Activated CD4-positive, alpha-beta T cell treated with anti-CD3 and anti-CD28 coated beads for 24 hours (primary cell): ENCODE measurements at regions not wholly inside any gene's neighbourhood (a gene's known extent, or its start where the extent isn't known, plus 50 kb on each side); places are given as distances from the start of the nearest gene placed in this dataset.
"Not testable (repeated sequence)": the region's sequence is repeated elsewhere in the genome, so short reads cannot be mapped to it uniquely, and the experiment has no call there.

Experiments used
- DNase-seq, 2 donors: peaks; one replicate each; pipeline ENCODE4 v3.0.0-alpha.2; 2020; ENCODE audit warnings: low read depth in 2 of 2

GRCh38 chr2:126050991-126051736 lies 604.8 kb upstream of the GYPC start:
- DNase-seq = no peak

- DNase-seq = not testable (repeated sequence)
Measured at GRCh38 chr2:126051737-126052240, 604.2 kb upstream of the GYPC start.

GRCh38 chr2:126059379-126059778 lies 596.6 kb upstream of the GYPC start:
- DNase-seq = no peak

GRCh38 chr2:126085011-126085795 lies 570.8 kb upstream of the GYPC start:
- no peak for DNase-seq

DNA sequence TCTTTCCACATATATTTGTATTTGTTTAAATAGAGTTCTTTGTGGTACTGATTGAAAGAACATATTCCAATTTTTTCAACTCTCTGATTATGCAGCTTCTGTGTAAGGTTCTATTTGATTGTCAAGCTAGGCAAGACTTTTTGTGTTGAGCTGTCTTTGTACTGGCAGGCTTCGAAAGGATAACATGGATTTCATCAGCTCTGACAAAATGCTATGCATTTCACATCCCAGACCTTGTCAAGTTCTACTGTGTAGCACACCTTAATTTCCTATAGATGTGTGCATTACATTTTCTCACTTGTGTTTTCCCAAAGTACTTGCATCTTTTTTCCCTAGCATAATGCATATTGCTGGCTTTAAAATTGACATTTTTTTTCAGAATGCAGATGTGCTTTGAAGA lies 555.0 kb upstream of the GYPC start:
- DNase-seq = no peak

DNA sequence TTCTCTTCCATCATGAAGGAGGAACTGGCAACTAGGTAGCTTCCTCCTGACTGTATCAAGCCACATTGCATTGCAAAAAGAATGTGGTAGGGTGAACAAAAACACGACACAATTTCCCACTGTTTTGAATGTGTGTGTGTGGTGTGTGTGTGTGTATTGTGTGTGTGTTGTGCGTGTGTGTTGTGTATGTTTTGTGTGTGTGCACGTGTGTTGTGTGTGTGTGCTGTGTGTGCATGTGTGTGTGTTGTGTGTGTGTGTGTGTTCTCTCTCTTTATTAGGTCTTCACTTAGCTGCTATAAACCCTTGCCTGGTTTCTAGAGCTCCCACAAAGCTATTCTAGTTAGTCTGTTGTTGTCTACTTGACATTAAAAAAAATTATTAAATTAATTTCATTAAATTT lies 550.0 kb upstream of the GYPC start:
- DNase-seq = no peak

- no peak for DNase-seq
Measured at GRCh38 chr2:126107883-126108282, 548.1 kb upstream of the GYPC start.

GRCh38 chr2:126115975-126116374 lies 540.0 kb upstream of the GYPC start:
- no peak for DNase-seq

DNA sequence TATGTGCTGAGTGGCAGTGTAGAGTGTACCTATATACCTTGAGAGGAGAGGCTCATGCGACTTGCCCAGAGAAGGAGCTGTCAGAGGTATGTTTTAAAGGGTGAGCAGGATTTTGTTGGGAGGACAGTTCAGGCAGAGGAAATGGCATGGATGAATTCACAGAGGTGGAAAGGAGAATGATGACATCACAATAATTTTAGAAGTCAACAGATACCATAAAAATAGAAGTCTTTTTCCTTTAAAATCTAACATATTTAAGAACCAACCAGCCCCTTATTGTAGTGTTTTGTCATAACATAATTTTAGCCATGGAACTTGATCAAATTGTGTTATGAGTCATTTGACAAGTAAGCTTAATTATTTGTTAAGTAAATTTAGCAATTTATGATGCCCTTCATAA lies 538.1 kb upstream of the GYPC start:
- DNase-seq = no peak

GRCh38 chr2:126145752-126146151 lies 510.2 kb upstream of the GYPC start:
- DNase-seq = no peak

DNA sequence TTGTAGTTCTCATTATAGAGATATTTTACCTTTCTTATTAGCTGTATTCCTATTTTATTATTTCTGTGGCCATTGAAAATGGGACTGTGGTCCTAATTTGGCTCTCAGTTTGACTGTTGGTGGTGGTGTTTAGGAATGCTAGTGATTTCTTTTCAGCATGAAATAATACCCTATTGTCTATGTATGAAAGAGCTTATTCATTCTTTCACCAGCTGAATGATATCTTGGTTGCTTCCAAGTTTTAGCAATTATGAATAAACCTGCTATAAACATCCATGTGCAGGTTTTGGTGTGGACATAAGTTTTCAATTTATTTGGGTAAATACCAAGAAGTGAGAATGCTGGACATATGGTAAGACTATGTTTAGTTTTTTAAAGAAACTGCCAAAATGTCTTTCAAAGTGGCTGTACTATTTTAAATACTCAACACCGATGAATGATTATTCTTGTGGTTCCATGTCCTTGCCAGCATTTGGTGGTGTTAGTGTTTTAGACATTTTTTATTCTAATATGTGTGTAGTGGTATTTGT lies 501.6 kb upstream of the GYPC start:
- DNase-seq = no peak

- DNase-seq = not testable (repeated sequence)
Measured at GRCh38 chr2:126160950-126161349, 495.0 kb upstream of the GYPC start.

GRCh38 chr2:126172631-126173184 lies 483.2 kb upstream of the GYPC start:
- DNase-seq = no peak

- no peak for DNase-seq
Measured at GRCh38 chr2:126175222-126175621, 480.7 kb upstream of the GYPC start.

DNA sequence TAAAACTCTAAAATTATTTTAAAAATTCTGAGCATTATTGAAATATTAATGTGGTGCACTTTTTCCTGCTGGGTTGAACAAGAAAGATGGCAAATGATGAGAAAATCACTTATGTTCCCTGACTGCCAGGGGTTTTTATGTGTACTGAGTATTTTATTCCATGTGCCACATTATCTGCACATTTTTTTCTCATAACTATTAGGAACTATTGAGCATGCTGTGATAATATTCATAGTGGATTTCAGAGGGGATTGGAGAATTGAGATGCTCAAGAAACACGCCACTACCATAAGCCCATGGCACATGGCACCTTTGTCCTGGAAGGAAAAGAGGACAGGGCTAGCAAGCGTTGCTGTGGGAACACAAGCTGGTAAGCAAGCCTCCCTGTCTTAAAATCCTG lies 478.5 kb upstream of the GYPC start:
- DNase-seq = no peak

DNA sequence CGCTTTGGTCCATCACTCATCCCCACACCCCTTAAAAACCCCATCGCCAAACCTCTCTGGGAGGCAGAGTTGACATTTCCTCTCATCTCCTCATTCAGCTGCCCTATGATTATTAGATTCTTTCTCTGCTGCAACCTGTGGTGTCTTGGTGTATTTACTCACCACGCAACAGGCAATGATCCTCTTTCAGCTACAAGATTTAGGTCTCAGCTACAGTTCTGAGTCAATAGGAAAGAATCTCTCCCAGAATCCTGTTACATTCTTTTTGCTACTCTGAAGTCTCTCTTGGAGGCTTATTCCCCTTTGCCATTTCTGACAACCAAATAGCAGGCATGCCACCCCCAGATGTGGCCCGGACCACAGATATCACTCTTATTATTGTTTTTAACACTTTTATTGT lies 468.3 kb upstream of the GYPC start:
- no peak for DNase-seq

- no peak for DNase-seq
Measured at GRCh38 chr2:126189527-126189926, 466.4 kb upstream of the GYPC start.

- no peak for DNase-seq
Measured at GRCh38 chr2:126200538-126200937, 455.4 kb upstream of the GYPC start.

GRCh38 chr2:126208266-126208665 lies 447.7 kb upstream of the GYPC start:
- no peak for DNase-seq

DNA sequence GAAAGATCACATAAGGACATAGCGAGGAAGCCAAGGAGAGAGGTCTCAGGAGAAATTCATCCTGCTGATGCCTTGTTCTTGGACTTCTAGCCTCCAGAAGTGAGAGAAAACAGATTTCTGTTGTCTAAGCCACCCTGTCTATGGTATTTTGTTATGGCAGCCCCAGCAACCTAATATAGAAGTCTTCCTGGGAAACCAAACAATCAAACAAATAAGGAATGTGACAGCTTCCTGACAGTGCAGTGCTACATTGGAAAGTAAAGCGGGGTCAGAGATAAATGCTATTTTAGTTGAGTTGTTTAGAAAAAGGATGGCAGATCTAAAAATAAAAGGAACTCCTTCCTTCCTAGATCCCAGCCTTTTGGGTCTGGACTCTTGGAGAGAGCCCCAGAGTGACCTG lies 443.2 kb upstream of the GYPC start:
- DNase-seq = no peak

DNA sequence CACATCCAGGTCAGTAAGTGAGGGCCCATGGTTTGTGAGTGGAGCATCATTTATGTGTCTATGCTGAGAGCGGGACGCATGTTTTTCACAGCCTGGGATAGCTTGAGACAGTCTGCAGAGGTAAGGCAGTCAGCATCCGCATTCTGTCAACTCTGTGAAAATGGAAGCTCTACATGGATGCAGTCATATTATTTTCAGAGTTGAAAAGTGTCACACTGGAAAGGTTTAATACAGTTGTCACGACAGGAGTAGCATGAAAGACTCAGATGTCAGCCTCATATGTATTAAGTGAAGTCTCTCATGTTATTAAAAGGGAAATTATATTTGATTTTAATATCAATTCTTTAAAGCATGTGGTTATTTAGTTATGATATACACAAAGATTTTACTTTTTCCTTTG lies 436.9 kb upstream of the GYPC start:
- no peak for DNase-seq

DNA sequence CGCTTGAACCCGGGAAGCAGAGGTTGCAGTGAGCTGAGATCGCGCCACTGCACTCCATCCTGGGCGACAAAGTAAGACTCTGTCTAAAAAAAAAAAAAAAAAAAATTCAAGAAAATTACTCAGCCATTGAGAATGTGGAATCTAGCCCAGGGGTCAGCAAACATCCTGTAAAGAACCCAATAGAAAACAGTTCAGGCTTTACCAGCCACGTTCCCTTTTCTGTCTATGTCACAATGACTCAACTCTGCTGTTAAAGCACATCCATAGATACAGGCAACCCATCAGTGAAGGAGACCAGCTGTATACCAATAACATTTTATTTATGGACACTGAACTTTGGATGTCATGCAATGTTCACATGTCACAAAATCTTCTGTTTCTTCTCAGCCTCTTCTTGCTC lies 435.6 kb upstream of the GYPC start:
- no peak for DNase-seq

DNA sequence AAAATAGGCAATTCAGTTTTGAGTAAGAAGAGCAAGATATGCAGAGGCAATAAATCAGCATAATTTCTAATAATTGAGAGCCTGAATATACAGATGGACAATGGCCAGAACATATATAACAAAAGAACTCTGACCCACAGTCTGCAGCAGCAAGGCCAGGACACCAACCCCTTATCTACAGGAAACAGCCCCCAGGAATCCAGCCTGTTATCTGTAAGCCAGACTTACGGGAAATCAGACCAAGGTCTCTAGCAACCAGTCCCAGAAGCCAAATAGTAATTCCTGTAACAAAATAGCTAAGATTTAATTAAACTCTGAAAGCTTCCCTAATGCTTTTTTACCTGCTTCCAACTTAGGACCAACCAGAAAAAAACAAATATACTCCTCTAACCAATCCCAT lies 434.5 kb upstream of the GYPC start:
- no peak for DNase-seq
